HCT116 (cell line): ENCODE measurements at regions not wholly inside any gene's neighbourhood (a gene's known extent, or its start where the extent isn't known, plus 50 kb on each side); places are given as distances from the start of the nearest gene placed in this dataset.

Source experiments
- ATAC-seq: fragments of 200-7000 bp; cut with Tn5 transposase; 2 replicates; pipeline ENCODE4 v1.9.1; 2020; ENCODE audit warnings: mild to moderate bottlenecking, moderate library complexity
- BruUV-seq: library from RNA; stranded (reverse); fragments of 400-500 nt; replicated peaks from 2 replicates; lab custom pipeline; 2021; lab: Mats Ljungman, UMichigan
- CTCF ChIA-PET: fragments of 300-600 bp; sonication (Branson Sonifier 250); formaldehyde crosslinking; loops from one replicate; lab custom pipeline; 2021; ENCODE audit warnings: antibody characterized with exemption; lab: Charles Lee
- POLR2A ChIA-PET: fragments of 300-600, 350-600 bp; sonication (Branson Sonifier 250); formaldehyde crosslinking; loops from one replicate; lab custom pipeline; 2021; ENCODE audit warnings: antibody characterized with exemption; lab: Charles Lee
- RAD21 ChIA-PET, 2 experiments: fragments of 300-600 bp; sonication (Branson Sonifier 250); formaldehyde crosslinking; loops; one replicate each; lab custom pipeline; 2023; ENCODE audit warnings: low total read pairs in 2 of 2; ENCODE audit not compliant: uncharacterized antibody in 2 of 2, unreplicated experiment in 2 of 2, low non-redundant PET in 1 of 2; lab: Charles Lee
- DNase-seq: peaks from one replicate; pipeline ENCODE4 v3.0.0-alpha.2; 2010; ENCODE audit warnings: low read depth, low spot score
- H2AFZ ChIP-seq: fragments of 200-600 bp; shearing (Covaris generic), sonication (generic); 2 replicates; pipeline ENCODE4 v1.6.1; 2017; ENCODE audit warnings: low read depth, mixed run types, mixed read lengths, antibody characterized with exemption, low read length; ENCODE audit not compliant: poor library complexity, severe bottlenecking
- H3K27ac ChIP-seq: 2 replicates; pipeline ENCODE4 v1.5.1; 2012; ENCODE audit warnings: low read depth, low read length
- H3K27me3 ChIP-seq: fragments of 200-600 bp; sonication (generic); 2 replicates; pipeline ENCODE4 v1.6.1; 2016; ENCODE audit warnings: mixed run types, low read length, mixed read lengths; ENCODE audit not compliant: insufficient read depth
- H3K36me3 ChIP-seq, 2 experiments: fragments of 200-500 bp in 1 of 2; fragments of 200-600 bp in 1 of 2; sonication (Bioruptor generic) in 1 of 2; sonication (generic) in 1 of 2; 2 replicates each; pipeline versions ENCODE4 v1.5.1 to v1.6.1; 2014 to 2016; ENCODE audit warnings: low read length in 2 of 2, inconsistent platforms in 1 of 2, mixed read lengths in 1 of 2, mixed run types in 1 of 2; ENCODE audit not compliant: insufficient read depth in 2 of 2, control insufficient read depth in 1 of 2
- H3K4me1 ChIP-seq, 2 experiments: fragments of 200-600 bp in 1 of 2; sonication (generic) in 1 of 2; 2 replicates each; pipeline versions ENCODE4 v1.5.1 to v1.6.1; 2012 to 2017; ENCODE audit warnings: low read length in 2 of 2, inconsistent platforms in 1 of 2, mild to moderate bottlenecking in 1 of 2, mixed read lengths in 1 of 2, mixed run types in 1 of 2, moderate library complexity in 1 of 2; ENCODE audit not compliant: insufficient read depth in 2 of 2, control insufficient read depth in 1 of 2
- H3K4me2 ChIP-seq: fragments of 200-600 bp; sonication (generic); 2 replicates; pipeline ENCODE4 v1.6.1; 2017; ENCODE audit warnings: mixed run types, low read length, mixed read lengths
- H3K4me3 ChIP-seq, 2 experiments: fragments of 200-600 bp in 1 of 2; sonication (generic) in 1 of 2; replicated peaks in 1 of 2; 2 replicates each; pipeline ENCODE4 v1.5.1; 2011 to 2016; ENCODE audit warnings: low read length in 2 of 2, control low read depth in 1 of 2, low read depth in 1 of 2, mild to moderate bottlenecking in 1 of 2, mixed read lengths in 1 of 2, mixed run types in 1 of 2
- H3K79me2 ChIP-seq: fragments of 200-600 bp; sonication (generic); 2 replicates; pipeline ENCODE4 v1.6.1; 2017; ENCODE audit warnings: mild to moderate bottlenecking, mixed run types, low read length, moderate library complexity, mixed read lengths; ENCODE audit not compliant: insufficient read depth
- H3K9ac ChIP-seq: fragments of 200-600 bp; sonication (generic); 2 replicates; pipeline ENCODE4 v1.6.1; 2016; ENCODE audit warnings: low read length, mixed read lengths
- H3K9me2 ChIP-seq: fragments of 200-600 bp; sonication (generic), shearing (Covaris generic); 2 replicates; pipeline ENCODE4 v1.6.1; 2017; ENCODE audit warnings: mixed run types, mild to moderate bottlenecking, moderate library complexity; ENCODE audit not compliant: insufficient read depth
- H3K9me3 ChIP-seq, 2 experiments: fragments of 200-500 bp in 1 of 2; fragments of 200-600 bp in 1 of 2; sonication (Bioruptor generic) in 1 of 2; sonication (generic) in 1 of 2; 2 replicates each; pipeline ENCODE4 v1.6.1; 2014 to 2017; ENCODE audit warnings: low read length in 2 of 2, mixed read lengths in 2 of 2, inconsistent platforms in 1 of 2, low read depth in 1 of 2, mild to moderate bottlenecking in 1 of 2, mixed run types in 1 of 2, moderate library complexity in 1 of 2; ENCODE audit not compliant: control insufficient read depth in 1 of 2, insufficient read depth in 1 of 2
- H4K20me1 ChIP-seq: fragments of 200-600 bp; sonication (generic), shearing (Covaris generic); 2 replicates; pipeline ENCODE4 v1.6.1; 2017; ENCODE audit warnings: mixed run types, mild to moderate bottlenecking, moderate library complexity; ENCODE audit not compliant: insufficient read depth
- CBX3 ChIP-seq: IDR thresholded peaks from 2 replicates; pipeline ENCODE4 v1.6.1; 2012; ENCODE audit warnings: low read depth
- EGR1 ChIP-seq: IDR thresholded peaks from 2 replicates; pipeline ENCODE4 v1.6.1; 2012; ENCODE audit warnings: low read depth
- ELF1 ChIP-seq: IDR thresholded peaks from 2 replicates; pipeline ENCODE4 v1.6.1; 2012; ENCODE audit warnings: low read depth, borderline replicate concordance
- EZH2 ChIP-seq: fragments of 200-600 bp; sonication (generic); IDR thresholded peaks from 2 replicates; pipeline ENCODE4 v1.6.1; 2017; ENCODE audit warnings: antibody characterized with exemption, mixed run types
- EZH2phosphoT487 ChIP-seq: fragments of 200-600 bp; IDR thresholded peaks from 2 replicates; pipeline ENCODE4 v1.6.1; 2018; ENCODE audit warnings: antibody characterized with exemption, borderline replicate concordance
- FOSL1 ChIP-seq: IDR thresholded peaks from 2 replicates; pipeline ENCODE4 v1.6.1; 2012; ENCODE audit warnings: low read depth
- MAX ChIP-seq: IDR thresholded peaks from 2 replicates; pipeline ENCODE4 v1.6.1; 2012
- RAD21 ChIP-seq: IDR thresholded peaks from 2 replicates; pipeline ENCODE4 v1.6.1; 2012; ENCODE audit warnings: low read depth, mild to moderate bottlenecking
- REST ChIP-seq: IDR thresholded peaks from 2 replicates; pipeline ENCODE4 v1.6.1; 2012; ENCODE audit warnings: low read depth
- SP1 ChIP-seq: IDR thresholded peaks from 2 replicates; pipeline ENCODE4 v1.6.1; 2012; ENCODE audit warnings: low read depth
- SRF ChIP-seq: IDR thresholded peaks from 2 replicates; pipeline ENCODE4 v1.6.1; 2012; ENCODE audit warnings: low read depth
- YY1 ChIP-seq: IDR thresholded peaks from 2 replicates; pipeline ENCODE4 v1.6.1; 2011; ENCODE audit warnings: low read length, low read depth, moderate library complexity, mild to moderate bottlenecking; ENCODE audit not compliant: insufficient replicate concordance; ENCODE audit errors: extremely low read depth
- ZBTB33 ChIP-seq: IDR thresholded peaks from 2 replicates; pipeline ENCODE4 v1.6.1; 2011; ENCODE audit warnings: mild to moderate bottlenecking, low read length, moderate library complexity; ENCODE audit not compliant: insufficient replicate concordance; ENCODE audit errors: extremely low read depth
- ZFX ChIP-seq: fragments of 450-650 bp; IDR thresholded peaks from 2 replicates; pipeline ENCODE4 v1.6.1; 2017
- ZNF274 ChIP-seq: fragments of 200-500 bp; sonication (Bioruptor generic); IDR thresholded peaks from 2 replicates; pipeline ENCODE4 v1.6.1; 2014; ENCODE audit warnings: mild to moderate bottlenecking, low read depth, low read length, inconsistent platforms
- intact Hi-C: fragments of 100-400 bp; cut with micrococcal nuclease; formaldehyde crosslinking; loops from 2 replicates; pipeline ENCODE4 v1.10.0; 2022

GRCh38 chr7:119761776-119762175 is 511.2 kb upstream of the KCND2 start:
- Histone ChIP-seq H3K27me3 (no peaks in the 10 kb centered on the region), H3K4me2 (no peak overlapping the region), H4K20me1 (no peaks in the 10 kb centered on the region), H3K79me2 (no peaks in the 10 kb centered on the region), H3K27ac (no peak overlapping the region), H2AFZ (no peak overlapping the region), H3K9me2 (no peaks in the 10 kb centered on the region), H3K9me3 (no peaks in the 10 kb centered on the region), H3K4me3 (no peak overlapping the region), H3K4me1 (no peaks in the 10 kb centered on the region), H3K36me3 (no peaks in the 10 kb centered on the region), H3K9ac (no peak overlapping the region)
- POLR2A ChIA-PET, result no interaction called here
- RAD21 ChIA-PET, result no interaction called here
- ATAC-seq (no peak), DNase-seq (no peak)
- CTCF ChIA-PET, result no interaction called here
- intact Hi-C loops, result no loop called here
- BruUV-seq, result no TSS peak
- TF ChIP-seq ELF1 (no peak), ZNF274 (no peak), EZH2 (no peak), REST (no peak), ZFX (no peak), EGR1 (no peak), MAX (no peak), YY1 (no peak), FOSL1 (no peak), SRF (no peak), EZH2phosphoT487 (no peak), RAD21 (no peak), CBX3 (no peak), SP1 (no peak), ZBTB33 (no peak)
